Activated CD8-positive, alpha-beta memory T cell treated with anti-CD3 and anti-CD28 coated beads for 36 hours (primary cell): ENCODE measurements at regions not wholly inside any gene's neighbourhood (a gene's known extent, or its start where the extent isn't known, plus 50 kb on each side); places are given as distances from the start of the nearest gene placed in this dataset.

Source experiments
- CTCF ChIA-PET: fragments of 350-600 bp; sonication (Branson Sonifier 250); formaldehyde crosslinking; loops from one replicate; lab custom pipeline; 2021; ENCODE audit warnings: antibody characterized with exemption; lab: Charles Lee
- POLR2A ChIA-PET: fragments of 350-600 bp; sonication (Branson Sonifier 250); formaldehyde crosslinking; loops from one replicate; lab custom pipeline; 2021; ENCODE audit warnings: antibody characterized with exemption; lab: Charles Lee

- POLR2A ChIA-PET: no interaction called here
- CTCF ChIA-PET: no interaction called here
These were observed 1317.7 kb upstream of the ACVR2A start for GRCh38 chr2:146527166-146527565.

DNA sequence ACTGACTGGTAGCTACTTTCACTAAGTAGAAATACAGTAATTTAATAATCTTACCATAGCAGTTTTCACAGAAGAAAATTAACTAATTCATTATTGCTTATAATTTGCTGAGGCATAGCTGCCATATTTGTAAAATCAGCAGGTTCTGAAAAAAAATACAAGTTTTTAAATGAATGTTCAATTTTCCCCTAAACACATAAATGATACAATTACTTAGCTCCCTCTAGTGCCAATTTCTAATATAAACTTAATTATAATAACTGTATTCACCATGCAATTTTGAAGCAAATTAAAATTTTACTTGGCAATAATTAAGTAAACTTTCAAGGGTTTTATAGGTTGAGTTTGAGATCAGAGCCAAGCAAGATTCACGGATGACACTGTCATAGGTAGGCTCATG is 1321.6 kb upstream of the ACVR2A start:
- ChIA-PET CTCF (no interaction called here), POLR2A (no interaction called here)

GRCh38 chr2:146506851-146507250 is 1338.0 kb upstream of the ACVR2A start:
- ChIA-PET POLR2A (no interaction called here), CTCF (no interaction called here)

DNA sequence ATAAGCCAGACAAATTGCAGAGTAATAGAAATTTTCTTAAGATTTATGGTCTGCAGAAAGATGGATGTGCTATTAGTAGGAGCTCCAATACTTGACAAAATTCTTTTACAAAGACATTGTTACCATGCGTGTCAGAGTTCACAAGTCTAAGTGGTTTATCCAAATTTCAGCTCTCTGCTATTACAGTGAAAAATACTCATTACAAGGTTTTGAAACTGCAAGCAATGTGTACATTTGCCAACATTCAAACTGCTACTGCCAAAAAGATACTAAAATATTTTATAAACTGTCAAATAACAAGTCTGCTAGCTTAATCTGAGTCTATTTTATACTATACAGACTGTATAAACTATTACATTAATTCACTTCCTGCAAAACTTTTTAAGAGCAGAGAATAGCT is 1341.5 kb upstream of the ACVR2A start:
- ChIA-PET CTCF (no interaction called here), POLR2A (no interaction called here)

DNA sequence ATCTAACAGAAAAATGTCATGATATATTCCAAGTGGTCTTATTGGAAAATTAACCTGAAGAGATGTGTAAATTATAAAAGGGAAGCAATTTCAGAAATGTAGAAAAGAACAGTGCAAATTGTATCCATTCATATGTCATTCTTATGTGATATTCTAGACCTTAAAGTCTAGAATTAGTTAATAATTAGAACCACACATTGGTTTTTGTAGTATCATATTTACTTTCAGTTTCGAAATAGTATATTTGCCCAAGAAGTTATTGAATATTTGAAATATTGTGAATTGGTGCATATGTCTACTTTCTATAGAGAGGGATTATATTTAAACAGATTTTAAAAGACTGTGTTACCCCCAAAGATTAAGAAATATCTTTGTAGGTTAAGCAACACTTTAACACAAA is 1348.6 kb upstream of the ACVR2A start:
- CTCF ChIA-PET: no interaction called here

DNA sequence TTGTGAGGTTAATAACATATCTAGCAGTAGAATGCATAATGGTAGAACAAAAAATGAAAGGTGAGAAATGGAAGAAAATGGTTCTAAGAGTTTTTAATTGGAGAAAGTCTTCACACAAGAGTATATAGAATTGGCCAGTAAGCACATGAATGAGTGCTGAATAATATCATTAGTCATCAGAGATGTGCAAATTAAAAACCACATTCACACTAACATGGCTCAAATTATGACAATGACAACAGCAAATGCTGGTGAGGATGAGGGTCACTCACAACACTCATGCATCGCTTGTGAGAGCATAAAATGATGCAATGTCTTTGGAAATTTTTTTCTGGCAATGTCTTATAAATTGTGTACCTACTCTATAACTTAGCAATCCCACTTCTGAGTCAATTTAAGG is 1355.4 kb upstream of the ACVR2A start:
- ChIA-PET CTCF (no interaction called here), POLR2A (no interaction called here)

More for the DNA sequence above, 1348.6 kb upstream of the ACVR2A start:
- POLR2A ChIA-PET: no interaction called here

DNA sequence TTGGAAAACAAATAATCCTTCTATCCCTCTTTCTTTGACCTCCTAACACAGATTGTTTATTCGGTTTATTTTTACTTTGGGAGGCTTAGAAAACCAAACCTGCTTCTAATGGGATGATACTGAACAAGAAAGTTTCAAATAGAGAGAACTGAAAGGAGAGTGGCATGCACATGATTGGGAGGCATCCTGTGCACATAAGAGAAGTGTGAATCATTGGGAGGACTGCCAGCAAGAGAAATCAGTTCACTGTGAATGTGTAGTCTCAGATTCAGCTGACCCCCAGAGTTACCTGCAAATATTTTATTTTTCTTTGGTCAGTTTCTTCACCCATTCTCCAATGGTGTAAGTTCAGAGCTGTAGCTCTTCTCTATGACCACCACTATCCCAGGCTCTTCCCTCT is 1363.2 kb upstream of the ACVR2A start:
- POLR2A ChIA-PET: no interaction called here

GRCh38 chr2:146477383-146477782 is 1367.4 kb upstream of the ACVR2A start:
- CTCF ChIA-PET: no interaction called here
- POLR2A ChIA-PET: no interaction called here

More for the DNA sequence above, 1363.2 kb upstream of the ACVR2A start:
- CTCF ChIA-PET: no interaction called here

DNA sequence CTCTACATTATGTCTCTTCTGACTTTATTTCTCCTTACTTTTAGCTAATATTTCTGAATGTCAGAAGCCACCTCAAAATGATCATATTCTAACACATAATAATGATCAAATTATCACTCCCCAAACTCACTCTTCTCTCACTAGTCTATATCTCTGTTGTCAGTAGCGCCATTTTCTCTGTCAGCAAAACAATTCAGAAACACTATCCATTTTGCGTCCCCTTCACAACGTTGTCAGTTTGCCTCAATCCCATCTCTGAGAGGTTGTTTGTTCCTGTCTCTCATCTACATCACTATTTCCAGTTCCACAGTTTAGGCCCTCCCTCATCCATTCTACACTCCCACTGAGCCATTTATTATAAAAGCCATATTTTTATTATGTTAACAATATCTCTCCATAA is 1376.3 kb upstream of the ACVR2A start:
- CTCF ChIA-PET: no interaction called here
- POLR2A ChIA-PET: no interaction called here

- ChIA-PET CTCF (no interaction called here), POLR2A (no interaction called here)
These were observed 1377.4 kb upstream of the ACVR2A start for GRCh38 chr2:146467425-146467824.

DNA sequence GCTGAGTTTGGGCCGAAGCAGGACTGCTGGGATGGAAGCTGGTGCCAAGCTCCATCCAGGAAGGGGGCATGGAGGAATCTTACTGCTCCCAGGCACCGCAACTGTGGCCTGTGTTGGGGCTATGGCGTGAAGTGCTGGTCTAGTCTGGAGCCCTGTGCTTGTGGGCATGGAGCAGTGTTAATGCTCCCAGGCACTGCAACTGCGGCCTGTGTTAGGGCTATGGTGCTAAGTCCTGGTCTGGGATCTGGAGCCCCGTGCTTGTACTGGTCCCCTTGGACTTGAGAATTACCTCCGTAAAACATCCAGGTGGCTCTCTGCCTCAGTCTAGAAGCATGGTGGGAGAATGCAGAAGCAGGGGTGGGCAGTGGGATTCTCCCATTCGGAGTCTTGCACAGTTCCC is 1379.4 kb upstream of the ACVR2A start:
- POLR2A ChIA-PET: no interaction called here
- CTCF ChIA-PET: no interaction called here

- POLR2A ChIA-PET: no interaction called here
- CTCF ChIA-PET: no interaction called here
These were observed 1383.8 kb upstream of the ACVR2A start for GRCh38 chr2:146461068-146461467.

DNA sequence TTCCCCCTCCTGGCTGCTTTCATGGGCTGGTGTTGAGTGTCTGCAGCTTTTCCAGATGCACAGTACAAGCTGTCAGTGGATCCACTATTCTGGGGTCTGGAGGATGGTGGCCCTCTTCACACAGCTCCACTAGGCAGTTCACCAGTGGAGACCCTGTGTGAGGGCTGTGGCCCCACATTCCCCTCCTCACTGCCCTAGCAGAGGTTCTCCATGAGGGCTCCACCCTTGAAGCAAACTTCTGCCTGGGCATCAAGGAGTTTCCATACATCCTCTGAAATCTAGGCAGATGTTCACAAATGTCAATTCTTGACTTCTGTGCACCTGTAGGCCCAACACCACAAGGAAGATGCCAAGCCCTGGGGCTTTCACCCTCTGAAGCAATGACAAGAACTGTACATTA is 1386.2 kb upstream of the ACVR2A start:
- ChIA-PET POLR2A (no interaction called here), CTCF (no interaction called here)

- ChIA-PET POLR2A (no interaction called here), CTCF (no interaction called here)
These were observed 1387.6 kb upstream of the ACVR2A start for GRCh38 chr2:146457221-146457620.

DNA sequence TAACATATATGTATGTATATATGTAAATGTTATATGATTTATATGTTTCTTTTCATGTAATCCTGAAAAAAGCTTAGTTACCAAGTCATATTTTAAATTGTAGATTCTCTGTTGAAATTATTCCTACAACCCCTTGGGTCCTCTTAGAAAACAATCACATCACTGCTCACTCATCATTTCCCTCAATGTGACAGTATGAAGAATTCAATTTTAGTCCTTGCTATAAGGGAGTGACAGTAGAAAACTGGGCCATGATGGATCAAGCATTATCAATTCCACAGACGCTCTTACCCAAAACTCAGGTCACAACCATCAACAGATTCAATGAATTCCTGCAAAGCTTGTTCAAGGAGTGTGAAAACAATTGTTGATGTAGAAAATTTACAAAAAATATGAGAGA is 1389.5 kb upstream of the ACVR2A start:
- CTCF ChIA-PET: no interaction called here

DNA sequence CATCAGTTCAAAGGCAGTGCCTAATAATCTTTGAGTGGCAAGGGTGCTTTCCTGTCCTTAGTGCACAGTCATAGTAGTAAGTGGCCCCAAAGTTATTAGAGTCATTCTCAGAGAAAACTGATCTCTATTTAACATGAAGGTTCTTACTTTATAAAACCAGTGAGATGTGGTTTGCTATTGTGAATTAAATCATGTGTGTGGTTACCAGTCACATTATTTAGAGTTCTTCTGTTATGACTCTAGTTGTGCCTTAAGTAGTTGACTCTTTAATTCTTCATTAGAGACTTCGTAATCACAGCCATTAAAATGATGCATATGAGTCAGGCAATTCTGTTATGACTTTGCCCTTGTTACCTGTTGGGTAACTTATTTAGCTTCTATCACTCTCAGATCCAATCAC is 1392.9 kb upstream of the ACVR2A start:
- CTCF ChIA-PET: no interaction called here
- POLR2A ChIA-PET: no interaction called here

More for the DNA sequence above, 1389.5 kb upstream of the ACVR2A start:
- POLR2A ChIA-PET: no interaction called here

DNA sequence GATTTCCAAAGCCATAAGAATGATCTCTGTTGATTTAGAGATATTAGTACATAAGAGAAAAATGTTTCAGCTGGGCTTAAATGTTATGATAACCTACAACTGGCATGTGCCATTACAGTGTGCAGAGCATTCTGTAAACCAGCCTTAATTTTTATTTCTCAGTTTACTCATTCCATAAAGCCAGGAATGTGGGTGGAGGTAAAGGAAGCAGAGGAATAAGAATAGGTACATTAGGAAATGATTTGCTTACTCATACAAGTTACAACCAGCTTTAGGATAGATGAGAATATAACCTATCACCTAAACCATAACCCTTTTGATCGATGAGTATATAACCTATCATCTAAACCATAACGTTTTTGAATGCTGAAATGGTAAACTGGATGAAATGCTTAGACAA is 1394.7 kb upstream of the ACVR2A start:
- POLR2A ChIA-PET: no interaction called here
- CTCF ChIA-PET: no interaction called here

DNA sequence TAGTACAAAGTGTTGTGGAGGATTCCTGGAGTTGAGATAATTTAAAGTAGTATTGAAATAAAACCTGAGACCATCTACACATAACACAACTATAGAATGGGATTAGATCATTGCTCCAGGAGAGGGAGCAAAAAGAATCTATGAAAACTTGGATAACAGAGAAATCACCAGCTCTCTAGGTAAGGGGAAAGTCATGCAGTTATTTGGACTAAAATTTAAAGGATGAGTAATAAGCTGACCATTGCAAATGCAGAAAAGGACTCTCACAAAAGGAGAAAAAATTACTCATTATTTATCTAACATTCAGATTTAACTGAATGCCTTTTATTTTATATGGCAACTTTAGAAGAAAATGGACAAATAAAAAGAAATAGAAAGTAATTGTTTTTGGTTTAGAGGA is 1399.8 kb upstream of the ACVR2A start:
- CTCF ChIA-PET: no interaction called here
- POLR2A ChIA-PET: no interaction called here

DNA sequence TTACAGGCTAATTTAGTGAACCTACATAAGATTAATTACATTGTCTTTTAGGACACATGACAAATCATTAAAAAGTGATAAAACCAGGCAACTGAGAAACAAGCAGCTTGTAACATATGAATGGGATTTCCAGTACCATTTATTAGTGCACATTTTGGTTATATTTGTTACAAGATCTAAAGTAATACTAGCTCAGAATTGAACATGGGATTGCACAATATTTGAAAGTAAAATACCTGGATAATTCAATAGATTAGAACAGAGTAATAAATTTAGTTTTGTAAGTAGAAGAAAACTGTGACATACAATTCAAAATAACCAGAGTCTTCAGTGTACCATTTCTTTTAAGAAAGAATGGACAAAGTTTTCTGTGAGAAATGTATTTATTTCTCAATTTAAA is 1400.7 kb upstream of the ACVR2A start:
- CTCF ChIA-PET: no interaction called here
- POLR2A ChIA-PET: no interaction called here

GRCh38 chr2:146438246-146438645 is 1406.6 kb upstream of the ACVR2A start:
- POLR2A ChIA-PET: no interaction called here
- CTCF ChIA-PET: no interaction called here

- CTCF ChIA-PET: no interaction called here
- POLR2A ChIA-PET: no interaction called here
These were observed 1407.1 kb upstream of the ACVR2A start for GRCh38 chr2:146437712-146438111.

DNA sequence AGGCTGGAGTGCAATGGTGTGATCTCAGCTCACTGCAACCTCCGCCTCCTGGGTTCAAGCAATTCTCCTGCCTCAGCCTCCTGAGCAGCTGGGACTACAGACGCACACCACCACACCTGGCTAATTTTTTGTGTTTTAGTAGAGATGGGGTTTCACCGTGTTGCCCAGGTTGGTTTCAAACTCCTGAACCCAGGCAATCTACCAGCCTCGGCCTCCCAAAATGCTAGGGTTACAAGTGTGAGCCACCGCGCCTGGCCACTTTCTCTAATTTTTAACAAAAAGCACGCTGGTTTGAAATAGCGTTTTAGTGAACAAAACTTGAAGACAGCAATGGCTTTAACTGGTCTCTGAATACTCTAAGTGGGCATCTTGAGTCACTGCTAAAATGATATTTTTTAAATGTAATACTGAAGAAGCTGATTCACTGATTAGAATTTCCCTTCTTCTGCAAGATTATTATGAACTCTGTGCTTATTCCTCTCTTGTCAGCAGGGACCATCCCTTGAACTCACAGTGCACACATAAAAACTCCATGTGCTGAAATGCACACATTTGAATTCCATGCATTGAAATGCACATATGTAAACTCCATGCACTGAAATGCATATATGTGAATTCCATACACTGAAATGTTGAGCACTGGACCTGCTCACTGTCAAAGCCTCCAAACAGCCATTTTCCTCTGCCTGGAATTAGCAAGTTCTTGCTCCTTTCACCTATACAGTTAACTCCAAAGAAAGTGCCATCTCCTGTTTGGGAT is 1411.5 kb upstream of the ACVR2A start:
- ChIA-PET CTCF (no interaction called here), POLR2A (no interaction called here)
